ENCODE measurements at regions not wholly inside any gene's neighbourhood (a gene's known extent, or its start where the extent isn't known, plus 50 kb on each side); places are given as distances from the start of the nearest gene placed in this dataset.

GRCh38 chr1:60903591-60903990 lies 178.8 kb upstream of the NFIA start:
- H3K27me3 Mint-ChIP-seq (ENCODE audit: low read depth in 3 of 3), result peaks cover 0 to 1% (median 0%) of the 10 kb centered on the region in 3 donors
- Histone ChIP-seq H3K27ac (ENCODE audit: low read depth in 1 of 2, low read length in 2 of 2) (no peak overlapping the region), H3K27me3 (ENCODE audit: control insufficient read depth in 2 of 2, insufficient read depth in 2 of 2, low read length in 2 of 2) (no peaks in the 10 kb centered on the region), H3K4me3 (replicated peaks in 1 of 3; ENCODE audit: low read depth in 2 of 3, low read length in 3 of 3) (no peak overlapping the region), H2AFZ (ENCODE audit: insufficient read depth, low read depth, low read length, poor library complexity, severe bottlenecking) (no peak overlapping the region), H3K4me2 (replicated peaks; ENCODE audit: extremely low read depth, low read length, poor library complexity, severe bottlenecking) (no peak overlapping the region), H3K4me1 (ENCODE audit: control insufficient read depth in 1 of 2, insufficient read depth in 2 of 2, low read length in 2 of 2) (no peaks in the 10 kb centered on the region), H3K9me3 (replicated peaks in 1 of 2; ENCODE audit: control insufficient read depth in 1 of 2, insufficient read depth in 1 of 2, low read length in 2 of 2) (no peaks in the 10 kb centered on the region), H3K79me2 (ENCODE audit: insufficient read depth, low read length) (no peaks in the 10 kb centered on the region), H4K20me1 (ENCODE audit: insufficient read depth, low read length) (no peaks in the 10 kb centered on the region), H3K9ac (ENCODE audit: insufficient read depth, low read length, poor library complexity, severe bottlenecking) (no peak overlapping the region), H3K36me3 (replicated peaks in 1 of 2; ENCODE audit: control insufficient read depth in 1 of 2, insufficient read depth in 2 of 2, low read length in 2 of 2) (no peaks in the 10 kb centered on the region)
- H3K27ac Mint-ChIP-seq, result no peak overlapping the region
- TF ChIP-seq, protein P1, sequence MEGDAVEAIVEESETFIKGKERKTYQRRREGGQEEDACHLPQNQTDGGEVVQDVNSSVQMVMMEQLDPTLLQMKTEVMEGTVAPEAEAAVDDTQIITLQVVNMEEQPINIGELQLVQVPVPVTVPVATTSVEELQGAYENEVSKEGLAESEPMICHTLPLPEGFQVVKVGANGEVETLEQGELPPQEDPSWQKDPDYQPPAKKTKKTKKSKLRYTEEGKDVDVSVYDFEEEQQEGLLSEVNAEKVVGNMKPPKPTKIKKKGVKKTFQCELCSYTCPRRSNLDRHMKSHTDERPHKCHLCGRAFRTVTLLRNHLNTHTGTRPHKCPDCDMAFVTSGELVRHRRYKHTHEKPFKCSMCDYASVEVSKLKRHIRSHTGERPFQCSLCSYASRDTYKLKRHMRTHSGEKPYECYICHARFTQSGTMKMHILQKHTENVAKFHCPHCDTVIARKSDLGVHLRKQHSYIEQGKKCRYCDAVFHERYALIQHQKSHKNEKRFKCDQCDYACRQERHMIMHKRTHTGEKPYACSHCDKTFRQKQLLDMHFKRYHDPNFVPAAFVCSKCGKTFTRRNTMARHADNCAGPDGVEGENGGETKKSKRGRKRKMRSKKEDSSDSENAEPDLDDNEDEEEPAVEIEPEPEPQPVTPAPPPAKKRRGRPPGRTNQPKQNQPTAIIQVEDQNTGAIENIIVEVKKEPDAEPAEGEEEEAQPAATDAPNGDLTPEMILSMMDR (IDR thresholded peaks at IDR 0.05), result no peak
- H3K4me3 Mint-ChIP-seq, result no peak overlapping the region
- 98% methylated on average over 10 of the region's 10 CpGs for WGBS (ENCODE audit: insufficient coverage)
- H3K4me1 Mint-ChIP-seq, result no peaks in the 10 kb centered on the region
- no peaks in the 10 kb centered on the region for H3K9me3 Mint-ChIP-seq
- no peak for DNase-seq
- no peaks in the 10 kb centered on the region for H3K36me3 Mint-ChIP-seq
- intact Hi-C loops (cut with micrococcal nuclease), result no loop called here

- no peak for DNase-seq
- no peaks in the 10 kb centered on the region for H3K9me3 ChIP-seq (replicated peaks in 1 of 2; ENCODE audit: control insufficient read depth in 1 of 2, insufficient read depth in 1 of 2, low read length in 2 of 2)
- no peaks in the 10 kb centered on the region for H3K4me1 ChIP-seq (ENCODE audit: control insufficient read depth in 1 of 2, insufficient read depth in 2 of 2, low read length in 2 of 2)
- H3K4me2 ChIP-seq (replicated peaks; ENCODE audit: extremely low read depth, low read length, poor library complexity, severe bottlenecking), result no peak overlapping the region
- H3K9me3 Mint-ChIP-seq, result peaks cover 0 to 1% (median 0%) of the 10 kb centered on the region in 7 donors
- H3K27ac ChIP-seq (ENCODE audit: low read depth in 1 of 2, low read length in 2 of 2), result no peak overlapping the region
- H3K4me3 Mint-ChIP-seq, result no peak overlapping the region
- H4K20me1 ChIP-seq (ENCODE audit: insufficient read depth, low read length), result no peaks in the 10 kb centered on the region
- no peak overlapping the region for H2AFZ ChIP-seq (ENCODE audit: insufficient read depth, low read depth, low read length, poor library complexity, severe bottlenecking)
- no peak overlapping the region for H3K27ac Mint-ChIP-seq
- intact Hi-C loops (cut with micrococcal nuclease), result no loop called here
- peaks cover 0 to 4% (median 1%) of the 10 kb centered on the region in 3 donors for H3K27me3 Mint-ChIP-seq (ENCODE audit: low read depth in 3 of 3)
- H3K36me3 ChIP-seq (replicated peaks in 1 of 2; ENCODE audit: control insufficient read depth in 1 of 2, insufficient read depth in 2 of 2, low read length in 2 of 2), result no peaks in the 10 kb centered on the region
- H3K4me3 ChIP-seq (replicated peaks in 1 of 3; ENCODE audit: low read depth in 2 of 3, low read length in 3 of 3), result no peak overlapping the region
- no peaks in the 10 kb centered on the region for H3K27me3 ChIP-seq (ENCODE audit: control insufficient read depth in 2 of 2, insufficient read depth in 2 of 2, low read length in 2 of 2)
- no peaks in the 10 kb centered on the region for H3K36me3 Mint-ChIP-seq
- 100% methylated on average over 2 of the region's 3 CpGs for WGBS (ENCODE audit: insufficient coverage)
- no peak overlapping the region for H3K9ac ChIP-seq (ENCODE audit: insufficient read depth, low read length, poor library complexity, severe bottlenecking)
- H3K4me1 Mint-ChIP-seq, result no peaks in the 10 kb centered on the region
- TF ChIP-seq, protein P1 (IDR thresholded peaks at IDR 0.05), result no peak
- H3K79me2 ChIP-seq (ENCODE audit: insufficient read depth, low read length), result no peaks in the 10 kb centered on the region
Measured at GRCh38 chr1:60899464-60899863, 182.9 kb upstream of the NFIA start.
